ENCODE measurements at regions not wholly inside any gene's neighbourhood (a gene's known extent, or its start where the extent isn't known, plus 50 kb on each side); places are given as distances from the start of the nearest gene placed in this dataset.

DNA sequence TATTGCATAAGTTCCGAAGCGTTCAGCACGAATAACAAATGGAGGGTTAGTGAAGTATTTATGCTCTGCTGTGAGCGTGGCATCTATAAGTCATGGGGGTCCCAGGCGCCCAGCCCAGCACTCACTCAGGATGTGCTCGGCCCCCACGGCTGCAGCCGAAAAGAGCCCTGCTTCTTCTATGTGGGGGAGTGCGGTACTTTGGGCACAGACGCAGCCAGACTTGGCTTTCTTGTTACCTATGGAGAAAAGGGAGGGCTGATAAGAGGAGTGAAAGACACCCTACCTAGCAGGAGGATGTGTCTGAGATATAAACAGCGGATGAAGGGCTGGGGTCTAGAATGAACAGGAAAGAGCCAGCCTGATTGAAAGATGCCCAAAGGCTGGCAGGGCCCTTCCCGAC is 51.4 kb downstream of the MRPL36 start:
- in situ Hi-C loops (cut with MboI; ENCODE audit: low pct_unique_long_range_greater_than_20kb, low sequenced_read_pairs, unreplicated experiment) = no loop called here
- DNase-seq (ENCODE audit: low spot score) = no peak
- TF ChIP-seq, protein P1, sequence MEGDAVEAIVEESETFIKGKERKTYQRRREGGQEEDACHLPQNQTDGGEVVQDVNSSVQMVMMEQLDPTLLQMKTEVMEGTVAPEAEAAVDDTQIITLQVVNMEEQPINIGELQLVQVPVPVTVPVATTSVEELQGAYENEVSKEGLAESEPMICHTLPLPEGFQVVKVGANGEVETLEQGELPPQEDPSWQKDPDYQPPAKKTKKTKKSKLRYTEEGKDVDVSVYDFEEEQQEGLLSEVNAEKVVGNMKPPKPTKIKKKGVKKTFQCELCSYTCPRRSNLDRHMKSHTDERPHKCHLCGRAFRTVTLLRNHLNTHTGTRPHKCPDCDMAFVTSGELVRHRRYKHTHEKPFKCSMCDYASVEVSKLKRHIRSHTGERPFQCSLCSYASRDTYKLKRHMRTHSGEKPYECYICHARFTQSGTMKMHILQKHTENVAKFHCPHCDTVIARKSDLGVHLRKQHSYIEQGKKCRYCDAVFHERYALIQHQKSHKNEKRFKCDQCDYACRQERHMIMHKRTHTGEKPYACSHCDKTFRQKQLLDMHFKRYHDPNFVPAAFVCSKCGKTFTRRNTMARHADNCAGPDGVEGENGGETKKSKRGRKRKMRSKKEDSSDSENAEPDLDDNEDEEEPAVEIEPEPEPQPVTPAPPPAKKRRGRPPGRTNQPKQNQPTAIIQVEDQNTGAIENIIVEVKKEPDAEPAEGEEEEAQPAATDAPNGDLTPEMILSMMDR (IDR thresholded peaks at IDR 0.05; ENCODE audit: extremely low read depth, insufficient read depth, missing control alignments) = no peak

DNA sequence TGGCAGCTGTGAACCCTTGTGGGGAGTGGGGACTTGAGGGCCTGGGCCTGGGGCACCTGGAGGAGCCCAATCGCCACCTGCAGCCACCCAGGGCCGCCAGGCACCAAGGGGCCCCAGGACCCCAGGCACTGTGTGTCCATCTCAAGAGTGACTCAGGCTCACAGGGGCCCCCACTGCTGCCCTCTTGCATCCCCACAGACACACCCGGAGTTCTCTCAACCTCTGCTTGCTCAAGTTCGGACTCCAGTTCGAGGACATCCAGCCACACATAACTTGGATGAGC is 51.9 kb downstream of the MRPL36 start:
- TF ChIP-seq, protein P1 (IDR thresholded peaks at IDR 0.05; ENCODE audit: extremely low read depth, insufficient read depth, missing control alignments) = no peak
- DNase-seq (ENCODE audit: low spot score) = no peak
- in situ Hi-C loops (cut with MboI; ENCODE audit: low pct_unique_long_range_greater_than_20kb, low sequenced_read_pairs, unreplicated experiment) = no loop called here

DNA sequence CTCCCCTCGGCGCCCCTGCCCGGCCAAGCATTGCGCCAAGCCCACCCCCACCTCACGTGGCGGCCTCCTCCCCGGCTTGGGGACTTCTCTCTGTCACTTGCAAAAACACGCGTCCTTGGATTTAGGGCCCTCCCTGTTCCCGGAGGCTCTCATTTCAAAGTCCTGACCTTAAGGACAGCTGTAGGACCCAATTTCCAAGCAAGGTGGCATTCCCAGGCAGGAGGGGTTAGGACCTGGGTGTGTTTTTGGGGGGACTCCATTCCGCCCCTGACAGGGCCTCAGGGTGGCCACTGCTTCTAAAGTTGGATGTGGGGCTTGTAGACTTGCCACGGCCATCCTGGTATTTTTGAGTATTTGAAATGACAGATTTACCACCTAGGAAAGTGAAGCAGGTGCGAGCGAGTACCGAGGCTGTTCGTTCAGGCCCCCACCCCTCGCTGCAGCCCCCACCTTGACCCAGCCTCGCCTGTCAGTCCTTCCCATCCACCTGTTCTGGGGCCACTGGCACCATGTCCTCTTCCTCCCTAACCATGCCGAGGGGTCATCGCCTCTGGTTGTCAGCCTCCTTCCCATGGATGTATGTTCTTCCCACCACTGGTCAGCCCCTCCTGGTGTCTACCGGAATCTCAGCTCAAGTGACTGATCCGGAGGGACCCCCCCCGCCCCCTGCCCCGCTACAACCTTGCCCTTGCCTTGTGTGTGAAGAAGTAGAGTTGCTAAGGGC is 52.4 kb downstream of the MRPL36 start:
- no peak for DNase-seq (ENCODE audit: low spot score)
- in situ Hi-C loops (cut with MboI; ENCODE audit: low pct_unique_long_range_greater_than_20kb, low sequenced_read_pairs, unreplicated experiment) = no loop called here
- TF ChIP-seq, protein P1 (IDR thresholded peaks at IDR 0.05; ENCODE audit: extremely low read depth, insufficient read depth, missing control alignments) = no peak

DNA sequence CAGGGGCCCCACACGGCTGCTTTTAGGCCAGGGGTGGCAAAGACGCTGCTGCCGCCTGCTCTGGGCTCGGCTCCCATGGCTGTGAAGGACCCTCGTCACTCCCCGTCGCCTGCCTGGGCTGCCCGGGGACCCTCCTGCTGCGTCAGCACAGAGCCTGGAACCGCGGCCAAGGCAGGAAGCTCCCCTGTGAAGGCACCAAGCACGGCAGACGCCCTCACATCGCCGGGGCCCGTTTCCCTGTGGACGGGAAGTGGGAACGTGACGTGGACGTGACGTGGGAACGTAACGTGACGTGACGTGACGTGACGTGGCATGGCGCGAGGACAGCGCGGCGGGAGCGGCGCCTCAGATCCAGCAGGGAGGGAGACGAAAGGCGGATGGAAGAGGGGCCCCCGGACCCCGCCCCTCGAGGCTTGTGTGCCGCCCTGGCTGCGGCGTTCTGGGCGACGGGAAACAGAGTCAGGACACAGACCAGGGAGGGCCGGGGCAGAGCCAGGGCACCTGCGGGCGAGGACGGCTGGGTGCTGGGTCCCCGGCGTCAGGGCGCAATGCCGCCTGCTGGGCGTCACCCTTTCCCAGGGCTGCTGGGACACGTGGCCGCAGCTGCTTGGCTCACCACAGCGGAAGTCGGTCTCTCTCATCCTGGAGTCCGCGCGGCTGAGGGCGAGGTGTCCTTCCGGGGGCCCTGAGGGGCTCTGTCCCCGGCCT is 53.1 kb downstream of the MRPL36 start:
- TF ChIP-seq, protein P1 (IDR thresholded peaks at IDR 0.05; ENCODE audit: extremely low read depth, insufficient read depth, missing control alignments) = no peak
- in situ Hi-C loops (cut with MboI; ENCODE audit: low pct_unique_long_range_greater_than_20kb, low sequenced_read_pairs, unreplicated experiment) = no loop called here
- no peak for DNase-seq (ENCODE audit: low spot score)

DNA sequence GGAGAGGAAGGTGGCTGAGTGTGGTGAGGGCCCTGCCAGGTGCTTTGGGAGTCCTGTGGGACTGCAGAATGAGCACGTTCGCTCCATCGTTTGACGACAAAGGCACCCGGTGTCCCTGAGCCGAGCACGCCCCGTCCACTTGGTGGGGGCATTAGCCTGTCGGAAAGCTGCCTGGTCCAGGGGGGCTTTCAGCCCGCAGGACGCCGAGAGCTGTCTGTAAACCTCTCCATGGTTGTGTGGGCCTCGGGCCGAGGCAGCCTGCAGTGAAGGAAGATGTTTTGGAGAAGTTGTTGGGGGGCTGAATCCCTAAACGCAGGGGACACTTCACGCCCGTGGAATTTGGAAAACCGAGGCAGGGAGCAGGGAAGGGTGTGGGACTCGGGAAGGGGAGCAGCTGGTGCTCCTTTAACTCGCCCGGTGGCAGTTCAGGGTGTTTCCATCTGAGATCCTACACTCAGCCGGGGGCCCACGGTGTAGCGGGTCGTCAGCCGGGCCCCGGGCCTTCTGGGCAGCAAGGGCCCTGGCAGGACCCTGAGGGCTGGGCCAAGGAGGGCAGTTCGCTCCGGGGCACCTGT is 53.8 kb downstream of the MRPL36 start:
- in situ Hi-C loops (cut with MboI; ENCODE audit: low pct_unique_long_range_greater_than_20kb, low sequenced_read_pairs, unreplicated experiment) = no loop called here
- no peak for DNase-seq (ENCODE audit: low spot score)
- TF ChIP-seq, protein P1 (IDR thresholded peaks at IDR 0.05; ENCODE audit: extremely low read depth, insufficient read depth, missing control alignments) = no peak

DNA sequence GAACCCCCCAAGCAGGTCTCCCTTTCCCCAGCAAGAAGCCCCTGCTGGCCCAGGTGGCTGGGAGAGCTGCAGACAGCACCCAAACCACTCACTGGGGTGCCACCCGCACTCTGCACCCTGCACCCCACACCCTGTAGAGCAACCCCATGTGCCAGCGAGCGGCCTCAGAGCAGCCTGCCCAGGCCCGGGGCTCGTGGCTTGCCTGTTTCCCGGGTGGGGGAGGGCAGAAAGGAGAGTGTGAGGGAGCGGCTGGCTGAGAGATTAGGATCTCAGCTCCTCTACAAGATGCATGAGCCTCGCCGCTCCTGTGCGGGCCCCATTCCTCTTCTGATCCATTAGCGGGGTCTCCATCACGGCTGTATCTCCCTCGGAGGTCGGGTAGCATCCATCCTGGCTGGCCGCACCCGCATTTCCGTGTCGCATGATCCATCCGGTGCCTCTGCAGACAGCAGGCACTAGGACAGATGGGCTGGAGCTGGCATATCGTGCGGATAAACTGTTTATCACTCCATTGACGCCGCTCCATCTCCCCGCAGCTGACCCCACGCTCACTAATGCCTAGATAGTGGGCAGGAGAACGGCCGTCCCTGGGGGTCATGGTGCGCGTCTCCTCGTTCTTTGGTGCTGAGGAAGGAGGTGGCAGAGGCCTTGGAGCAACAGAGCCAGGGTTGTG is 54.4 kb downstream of the MRPL36 start:
- TF ChIP-seq, protein P1 (IDR thresholded peaks at IDR 0.05; ENCODE audit: extremely low read depth, insufficient read depth, missing control alignments) = no peak
- in situ Hi-C loops (cut with MboI; ENCODE audit: low pct_unique_long_range_greater_than_20kb, low sequenced_read_pairs, unreplicated experiment) = no loop called here
- no peak for DNase-seq (ENCODE audit: low spot score)
